Suprapubic skin (tissue), 4 donors: ENCODE measurements at regions not wholly inside any gene's neighbourhood (a gene's known extent, or its start where the extent isn't known, plus 50 kb on each side); places are given as distances from the start of the nearest gene placed in this dataset.

Source experiments
- EP300 ChIP-seq: sonication (generic); formaldehyde crosslinking; IDR thresholded peaks from one replicate; pipeline ENCODE4 v1.6.1; 2017; ENCODE audit warnings: antibody characterized with exemption
- POLR2A ChIP-seq, 2 donors: fragments of 450-650 bp; IDR thresholded peaks; one replicate each; pipeline ENCODE4 v1.6.1; 2017; ENCODE audit warnings: antibody characterized with exemption in 2 of 2, mild to moderate bottlenecking in 2 of 2, moderate library complexity in 2 of 2
- POLR2AphosphoS5 ChIP-seq, 3 donors: sonication (generic); formaldehyde crosslinking; IDR thresholded peaks; one replicate each; pipeline ENCODE4 v1.6.1; 2017; ENCODE audit warnings: antibody characterized with exemption in 3 of 3
- TF ChIP-seq, protein P1 (sequence below), 2 donors: fragments of 200-600 bp in 1 of 2; fragments of 450-650 bp in 1 of 2; sonication (generic) in 1 of 2; IDR thresholded peaks; one replicate each; pipeline ENCODE4 v1.5.1; 2016 to 2019; ENCODE audit warnings: antibody characterized with exemption in 2 of 2, mild to moderate bottlenecking in 1 of 2, moderate library complexity in 1 of 2

DNA sequence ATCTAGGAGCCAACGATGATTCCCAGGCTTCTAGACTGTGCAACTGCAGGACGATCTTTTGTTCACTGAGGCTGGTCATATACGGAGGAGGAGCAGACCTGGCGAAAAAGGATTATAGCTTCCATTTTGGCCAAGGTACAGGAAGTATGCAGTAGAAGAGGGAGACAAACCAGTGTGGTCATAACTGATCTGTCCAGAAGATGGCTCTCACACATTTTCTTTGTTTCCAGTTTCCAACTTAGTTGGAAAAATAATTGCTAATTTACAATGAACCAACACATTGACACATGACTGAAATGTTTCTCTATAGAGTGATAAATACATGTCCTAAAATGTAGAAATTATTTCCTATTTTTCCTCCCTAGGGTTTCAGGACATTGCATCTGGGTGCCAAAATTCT lies 364.1 kb upstream of the BTBD3 start:
- TF ChIP-seq, protein P1, sequence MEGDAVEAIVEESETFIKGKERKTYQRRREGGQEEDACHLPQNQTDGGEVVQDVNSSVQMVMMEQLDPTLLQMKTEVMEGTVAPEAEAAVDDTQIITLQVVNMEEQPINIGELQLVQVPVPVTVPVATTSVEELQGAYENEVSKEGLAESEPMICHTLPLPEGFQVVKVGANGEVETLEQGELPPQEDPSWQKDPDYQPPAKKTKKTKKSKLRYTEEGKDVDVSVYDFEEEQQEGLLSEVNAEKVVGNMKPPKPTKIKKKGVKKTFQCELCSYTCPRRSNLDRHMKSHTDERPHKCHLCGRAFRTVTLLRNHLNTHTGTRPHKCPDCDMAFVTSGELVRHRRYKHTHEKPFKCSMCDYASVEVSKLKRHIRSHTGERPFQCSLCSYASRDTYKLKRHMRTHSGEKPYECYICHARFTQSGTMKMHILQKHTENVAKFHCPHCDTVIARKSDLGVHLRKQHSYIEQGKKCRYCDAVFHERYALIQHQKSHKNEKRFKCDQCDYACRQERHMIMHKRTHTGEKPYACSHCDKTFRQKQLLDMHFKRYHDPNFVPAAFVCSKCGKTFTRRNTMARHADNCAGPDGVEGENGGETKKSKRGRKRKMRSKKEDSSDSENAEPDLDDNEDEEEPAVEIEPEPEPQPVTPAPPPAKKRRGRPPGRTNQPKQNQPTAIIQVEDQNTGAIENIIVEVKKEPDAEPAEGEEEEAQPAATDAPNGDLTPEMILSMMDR (IDR thresholded peaks at IDR 0.05): no peak
- no peak for TF ChIP-seq POLR2A (IDR thresholded peaks at IDR 0.05)
- no peak for TF ChIP-seq POLR2AphosphoS5 (IDR thresholded peaks at IDR 0.05)
- no peak for TF ChIP-seq EP300
